Activated CD8-positive, alpha-beta memory T cell treated with anti-CD3 and anti-CD28 coated beads for 4 hours (primary cell): ENCODE measurements at regions not wholly inside any gene's neighbourhood (a gene's known extent, or its start where the extent isn't known, plus 50 kb on each side); places are given as distances from the start of the nearest gene placed in this dataset.

Experiments used
- DNase-seq, 2 donors: peaks; one replicate each; pipeline ENCODE4 v3.0.0-alpha.2; 2020; ENCODE audit warnings: low read depth in 2 of 2

DNA sequence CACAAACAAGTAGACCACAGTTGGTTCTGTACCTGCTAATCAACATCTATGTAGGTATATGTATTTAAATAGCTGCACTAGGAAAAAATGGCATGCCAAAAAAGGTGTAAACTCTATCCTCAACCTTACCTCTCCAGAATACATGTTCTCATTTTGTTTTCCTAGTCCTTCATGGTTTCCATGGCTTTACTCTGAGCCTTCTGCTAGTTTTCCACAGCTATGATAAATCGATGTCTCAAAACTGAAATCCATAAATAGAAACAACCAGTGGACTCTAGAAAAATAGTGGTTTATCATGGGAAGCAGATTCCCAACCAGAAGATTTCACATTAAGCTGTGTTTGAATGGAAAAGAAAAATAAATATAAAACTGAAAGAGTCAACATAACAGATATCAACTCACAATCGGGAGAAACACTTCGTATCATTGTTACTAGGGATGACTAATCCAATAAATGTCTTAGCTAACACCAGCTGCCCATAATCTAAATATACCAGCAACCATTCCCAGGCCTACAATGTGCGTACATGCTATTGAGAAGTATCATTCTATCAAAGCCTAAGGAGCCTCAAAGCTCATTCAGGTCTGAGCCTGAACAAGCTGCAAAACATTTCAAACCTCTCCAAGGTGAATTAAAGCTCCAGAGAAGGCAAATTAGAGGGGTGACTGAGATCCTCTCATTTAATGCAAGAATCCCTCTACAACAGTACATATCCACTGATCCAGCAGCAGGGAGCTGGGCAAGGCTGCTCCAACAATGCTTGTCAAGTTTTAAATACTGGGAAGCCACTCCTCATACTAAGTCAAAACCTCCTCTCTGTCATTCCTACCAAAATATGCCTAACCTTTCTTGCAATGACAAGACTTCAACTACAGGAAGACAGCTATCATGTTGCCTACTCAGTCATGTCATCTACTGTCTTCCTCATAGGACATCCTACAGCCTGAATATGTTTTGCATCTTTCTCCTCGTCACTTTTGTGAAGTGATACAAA, 90.2 kb downstream of the KCTD12 start:
- no peak for DNase-seq

DNA sequence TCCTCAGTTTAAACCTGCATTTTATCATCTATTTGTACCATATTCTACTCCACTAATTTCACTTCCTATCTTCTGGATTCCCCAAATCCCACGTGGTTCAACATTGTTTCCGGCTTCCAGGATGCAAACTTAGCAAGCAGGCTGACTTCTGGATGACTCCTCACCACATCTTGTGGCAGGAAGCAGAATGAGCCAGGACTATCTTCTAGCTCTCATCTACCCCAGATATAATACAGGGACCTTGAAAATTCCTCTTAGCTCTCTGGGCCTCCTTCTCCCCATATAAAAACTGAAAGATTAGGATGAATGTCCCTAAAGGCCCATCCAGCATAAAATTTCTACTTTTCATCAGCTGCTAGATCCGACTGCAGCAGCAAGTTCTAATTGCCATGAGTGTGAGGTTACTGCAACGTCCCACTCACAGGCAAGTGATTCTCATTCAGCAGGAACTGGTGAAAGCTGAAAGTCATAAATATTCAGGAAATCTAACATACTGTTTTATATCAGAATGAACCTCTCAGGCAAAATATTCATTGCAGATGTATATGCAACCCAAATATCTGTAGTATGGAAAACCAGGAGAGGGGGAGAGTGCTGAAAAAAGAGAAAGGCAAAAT, 93.4 kb downstream of the KCTD12 start:
- no peak for DNase-seq

DNA sequence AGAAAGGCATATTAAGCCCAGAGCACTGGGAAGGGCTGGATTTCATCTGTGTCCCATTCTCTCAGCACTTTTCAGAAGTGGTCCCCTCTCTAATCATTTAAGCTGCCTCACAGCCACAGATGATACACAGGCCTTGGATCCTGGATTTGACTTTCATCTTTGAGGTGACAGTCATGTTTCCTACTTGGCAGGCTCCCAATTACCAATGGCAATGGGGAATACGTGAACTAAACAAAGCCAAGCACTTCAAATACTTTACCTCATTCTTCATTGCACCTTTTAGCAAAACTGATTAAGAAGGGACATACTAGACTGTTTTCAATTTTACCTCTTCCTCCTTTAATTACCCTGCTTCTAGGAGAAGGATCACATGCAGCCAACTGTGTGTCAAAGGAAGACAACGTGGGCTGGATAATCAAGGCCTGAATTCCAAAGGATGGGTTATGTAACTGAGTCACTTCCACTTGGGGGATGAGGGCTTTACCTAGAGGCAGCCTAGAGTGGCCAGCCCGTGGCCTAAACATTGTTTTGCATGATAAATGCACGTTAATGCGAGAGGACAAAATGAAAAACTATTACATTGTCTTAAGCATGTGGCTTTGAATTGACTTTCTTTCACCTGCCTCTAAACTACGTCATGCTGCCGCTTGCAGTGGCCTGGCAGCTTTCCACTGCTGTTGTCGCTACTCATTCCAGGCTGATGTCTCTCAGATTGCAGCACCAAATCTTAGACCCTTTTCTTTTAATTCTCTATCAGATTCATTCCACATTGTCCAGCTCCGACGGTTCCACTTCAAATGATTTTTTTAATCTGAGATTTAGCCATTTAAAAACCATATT, 95.0 kb downstream of the KCTD12 start:
- no peak for DNase-seq

DNA sequence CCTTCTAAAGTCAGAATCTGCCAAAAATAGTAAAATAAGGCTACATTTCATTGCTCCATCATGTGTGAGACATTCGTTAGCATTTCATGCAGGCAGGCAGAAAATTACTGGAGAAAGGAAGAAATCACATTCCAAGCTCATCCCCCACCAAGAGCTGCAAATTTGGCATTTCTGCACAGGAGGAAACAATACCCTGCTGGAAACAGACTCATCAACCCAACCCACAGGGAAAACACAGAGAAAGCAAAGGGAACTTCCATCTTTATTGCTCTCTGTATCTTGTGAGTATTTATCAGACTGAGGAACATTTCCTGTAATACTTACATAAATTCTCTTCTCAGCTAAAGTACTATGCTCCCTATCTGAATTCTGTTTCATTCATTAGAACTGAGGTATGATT, 95.7 kb downstream of the KCTD12 start:
- no peak for DNase-seq

DNA sequence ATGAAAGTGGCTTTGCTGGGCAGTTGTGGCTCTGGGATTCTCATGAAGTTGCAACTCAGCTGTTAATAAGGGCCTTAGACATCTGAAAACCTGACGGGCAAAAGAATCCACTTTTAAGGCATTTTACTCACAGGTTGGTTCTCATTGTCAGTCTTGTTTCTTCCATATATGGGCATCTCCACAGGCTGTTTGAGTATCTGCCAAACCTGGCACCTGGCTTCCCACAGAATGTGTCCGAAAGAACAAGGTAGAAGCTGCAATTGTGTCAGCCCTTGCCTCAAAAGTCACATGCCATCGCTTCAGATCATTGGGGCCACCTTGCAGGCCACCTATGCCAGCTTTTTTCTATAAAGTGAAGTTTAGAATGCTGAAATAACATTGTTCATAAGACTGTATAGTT, 102.4 kb downstream of the KCTD12 start:
- DNase-seq: no peak

DNA sequence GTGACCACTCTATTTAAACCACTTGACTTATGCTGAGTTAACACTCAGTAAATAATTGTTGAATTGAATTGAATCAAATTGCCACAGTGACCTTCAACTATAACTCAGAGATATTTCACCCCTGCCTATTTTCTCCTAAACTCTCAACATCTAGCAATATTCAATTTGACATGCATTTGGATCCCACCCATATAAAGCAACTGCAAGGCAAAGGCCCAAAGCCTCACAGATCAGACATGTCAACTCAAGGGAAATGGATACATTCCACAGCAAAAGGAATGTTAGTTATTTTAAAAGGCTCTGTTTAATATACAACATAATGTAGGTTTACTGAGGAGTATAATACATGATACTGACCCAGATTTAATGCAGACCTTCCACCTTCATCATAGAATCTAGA, 107.4 kb downstream of the KCTD12 start:
- DNase-seq: no peak

DNA sequence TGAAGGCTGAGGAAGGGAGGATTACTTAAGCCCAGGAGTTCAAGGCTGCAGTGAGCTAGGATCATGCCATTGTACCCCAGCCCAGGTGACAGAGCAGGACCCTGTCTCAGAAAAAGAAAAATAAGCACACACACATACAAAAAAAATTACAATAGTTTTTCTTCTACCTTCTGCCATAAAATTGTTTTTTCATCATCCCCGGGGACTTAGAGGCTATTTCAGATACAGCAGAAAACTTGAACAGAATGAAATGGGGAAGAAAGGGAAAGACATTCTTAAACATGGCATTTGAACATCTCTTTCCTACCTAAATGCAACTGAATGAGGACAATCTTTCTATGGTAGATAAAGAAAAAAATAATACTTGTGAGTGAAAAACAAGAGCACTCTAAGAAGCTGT, 109.1 kb downstream of the KCTD12 start:
- no peak for DNase-seq

DNA sequence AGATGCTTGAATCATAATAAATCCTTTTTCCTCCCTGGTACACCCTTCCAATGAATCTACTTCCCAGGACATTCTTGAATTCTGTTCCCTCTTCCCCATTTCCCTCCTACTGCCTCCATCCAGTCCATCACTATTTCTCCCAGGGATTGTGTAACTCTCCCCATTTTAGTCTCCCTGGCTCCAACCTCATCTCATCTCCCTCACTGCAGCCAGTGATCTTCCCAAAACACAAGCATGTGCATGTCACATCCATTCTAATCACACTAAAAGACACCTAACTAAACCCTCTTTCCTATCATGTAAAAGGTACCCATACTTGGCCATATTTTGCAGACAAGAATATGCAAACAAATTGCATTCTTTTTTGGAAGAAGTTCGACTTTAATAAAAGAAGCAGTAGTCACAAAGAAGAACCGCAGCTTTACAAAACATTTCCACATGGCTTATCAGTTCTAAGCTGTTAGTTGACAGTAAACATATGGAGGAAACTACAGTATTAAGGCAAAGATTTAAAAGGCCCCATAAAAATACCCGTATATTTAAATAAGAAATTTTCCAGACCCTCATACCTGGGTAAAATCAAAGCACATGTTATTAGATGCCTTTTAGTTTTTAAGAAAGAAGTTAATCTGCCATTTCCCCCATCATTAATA, 111.0 kb downstream of the KCTD12 start:
- no peak for DNase-seq

DNA sequence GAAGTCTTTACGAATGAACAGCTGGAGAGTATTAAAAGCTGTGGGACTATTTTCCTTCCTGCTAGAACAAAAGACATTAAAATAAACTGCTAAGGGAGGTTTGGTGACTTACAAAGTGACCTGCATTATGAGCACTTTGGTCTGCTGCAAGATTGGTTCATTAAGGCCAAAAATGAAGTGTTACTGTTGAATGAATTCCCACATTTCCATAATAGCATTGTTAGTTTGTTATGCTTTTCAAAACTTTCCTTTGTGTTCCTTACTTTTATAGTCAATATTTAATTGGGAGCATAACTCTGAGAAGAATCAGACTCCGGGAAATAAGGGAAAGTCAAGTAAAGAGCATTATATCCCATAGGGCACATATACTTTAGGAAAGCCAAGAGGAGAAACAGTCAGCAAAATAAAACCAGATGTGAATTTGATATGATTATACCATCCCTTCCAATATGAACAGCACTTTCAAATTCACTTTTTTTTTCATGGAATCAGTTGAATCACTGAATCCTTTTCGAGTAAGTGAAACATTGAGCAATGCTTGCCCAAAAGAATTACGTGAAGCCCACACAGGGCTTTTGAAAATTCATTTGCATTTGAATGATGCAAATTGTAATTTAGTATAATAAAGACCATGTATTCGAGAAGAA, 112.6 kb downstream of the KCTD12 start:
- no peak for DNase-seq

DNA sequence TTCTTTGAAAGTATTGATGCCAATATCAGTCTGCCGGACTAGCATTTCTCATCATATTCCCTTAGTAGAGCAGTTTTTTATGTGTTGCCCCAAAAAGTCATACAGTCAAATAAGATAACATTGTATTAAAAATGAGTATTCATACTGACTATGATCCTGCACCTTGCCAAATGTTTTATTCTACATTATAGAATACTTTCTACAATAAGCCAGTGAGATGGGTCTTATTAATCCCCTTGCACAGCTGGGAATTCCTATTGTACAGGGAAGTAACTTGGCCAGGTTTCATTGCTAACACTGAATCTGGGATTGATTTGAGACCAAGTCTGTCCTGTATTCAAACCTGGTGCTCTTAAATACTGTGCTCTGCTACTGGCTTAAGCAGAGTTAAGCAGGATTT, 114.0 kb downstream of the KCTD12 start:
- no peak for DNase-seq

DNA sequence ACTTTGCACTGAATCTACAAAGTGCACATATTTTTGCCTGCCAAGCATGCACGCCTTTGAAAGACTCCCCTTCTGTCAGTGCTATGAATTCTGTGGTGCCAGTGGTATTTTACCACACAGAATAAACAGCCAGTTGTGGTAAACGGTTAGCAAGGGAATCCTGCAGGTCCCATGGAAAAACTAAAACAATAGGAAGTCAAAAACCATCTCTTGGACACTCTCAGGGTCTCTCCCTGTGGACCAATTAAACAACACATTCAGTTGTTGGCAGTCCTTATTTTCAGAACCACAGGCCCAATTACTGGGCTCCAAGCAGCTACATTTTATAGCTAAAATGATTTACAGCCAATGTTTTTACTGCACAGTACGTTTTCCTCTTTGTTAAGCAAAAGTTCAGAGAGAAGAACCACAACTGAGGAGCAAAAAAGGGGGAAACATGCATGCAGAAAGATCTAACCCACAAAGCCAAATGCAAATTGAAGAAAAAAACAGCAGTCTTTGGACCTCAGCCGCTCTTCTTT, 116.9 kb downstream of the KCTD12 start:
- DNase-seq: no peak

DNA sequence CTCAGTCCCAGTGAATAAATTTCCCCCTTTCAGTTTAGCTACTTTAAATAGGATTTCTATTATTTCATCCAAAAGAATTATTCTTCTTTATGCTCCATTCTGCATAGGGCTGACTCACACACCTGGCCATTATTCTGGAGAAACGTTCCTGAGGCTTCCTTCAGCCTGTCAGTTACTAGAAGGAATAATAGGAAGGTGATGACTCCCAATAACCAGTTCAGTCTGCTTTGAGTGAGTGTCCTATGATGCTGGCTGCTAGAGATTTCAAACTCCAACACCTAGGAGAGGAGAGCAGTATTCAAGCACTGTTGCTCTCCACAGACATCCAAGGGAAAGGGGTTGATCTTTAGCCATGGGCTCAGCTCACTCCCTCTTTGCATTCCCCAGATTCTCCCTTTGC, 117.8 kb downstream of the KCTD12 start:
- no peak for DNase-seq

DNA sequence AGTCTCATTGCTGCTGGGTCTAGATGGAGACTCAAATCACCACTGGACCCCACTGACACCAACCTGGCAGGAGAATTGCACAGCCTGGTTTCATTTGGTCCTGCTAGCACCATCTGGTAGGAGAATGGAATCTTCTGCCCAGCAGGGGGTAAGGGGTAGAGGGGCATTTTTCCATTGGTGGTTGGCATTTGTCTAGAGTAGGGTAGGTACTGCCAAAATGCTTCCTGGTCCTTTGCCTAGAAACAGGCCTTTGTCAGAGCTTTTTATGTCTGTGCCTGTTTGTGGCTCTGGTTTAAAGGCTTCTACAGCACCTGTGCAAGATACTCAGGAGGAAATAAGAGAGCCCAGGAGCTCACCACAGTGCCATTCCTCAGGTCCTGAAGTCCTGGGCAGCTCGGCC, 121.3 kb downstream of the KCTD12 start:
- no peak for DNase-seq

DNA sequence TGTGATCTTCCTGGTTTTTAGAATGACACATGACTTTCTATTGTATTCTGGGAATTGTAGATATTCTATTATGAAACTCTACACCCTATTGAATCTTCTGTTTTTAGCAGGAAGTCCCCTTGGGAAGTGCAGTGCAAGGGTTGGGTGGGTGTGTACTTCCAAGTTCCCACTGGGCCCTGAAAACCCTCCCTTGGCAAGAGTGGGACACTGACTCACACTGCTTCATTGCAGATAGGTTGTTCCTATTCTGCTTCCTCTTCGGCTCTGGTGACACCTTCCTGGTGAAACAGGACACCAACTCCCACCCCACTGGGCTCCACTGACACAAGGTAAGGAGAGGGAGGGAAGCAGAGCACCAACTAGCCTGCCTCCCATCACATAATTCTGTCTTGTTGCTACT, 121.8 kb downstream of the KCTD12 start:
- DNase-seq: no peak

DNA sequence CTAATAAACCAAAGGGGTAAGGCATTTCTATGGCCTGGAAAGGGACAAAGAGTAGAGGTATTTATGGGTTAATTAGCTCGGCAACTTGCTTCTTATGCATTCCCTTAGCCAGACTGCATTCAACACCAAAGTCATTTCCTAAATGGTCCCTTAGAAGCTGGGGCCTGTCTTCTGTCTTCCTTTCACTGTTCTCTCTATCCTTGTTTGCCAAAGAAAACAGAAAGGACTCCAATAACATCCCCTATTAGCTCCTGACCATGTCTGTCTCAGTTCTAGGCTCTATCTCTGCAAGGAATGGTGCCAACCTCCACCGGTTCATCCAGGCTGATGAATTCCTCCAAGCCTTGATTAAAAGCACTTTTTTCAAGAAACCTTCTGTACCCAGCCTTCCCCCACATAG, 123.5 kb downstream of the KCTD12 start:
- no peak for DNase-seq

DNA sequence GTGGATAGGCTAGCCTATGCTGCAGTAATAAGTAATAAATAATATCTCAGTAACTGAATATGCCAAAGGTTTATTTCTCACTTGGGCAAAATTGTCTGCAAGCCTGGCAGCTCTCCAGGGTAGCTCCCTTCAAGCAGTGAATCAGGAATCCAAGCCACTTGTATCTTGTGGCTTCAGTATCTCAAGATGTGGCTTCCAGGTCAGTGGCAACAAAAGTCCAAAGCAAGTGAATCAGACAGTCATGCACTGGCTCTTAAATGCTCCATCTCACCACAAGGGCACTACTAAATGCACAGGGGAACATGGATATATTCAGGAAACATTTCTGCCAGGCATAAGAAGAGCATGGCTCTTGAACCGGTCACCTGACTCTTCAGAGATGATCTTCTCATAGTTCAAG, 126.3 kb downstream of the KCTD12 start:
- no peak for DNase-seq

DNA sequence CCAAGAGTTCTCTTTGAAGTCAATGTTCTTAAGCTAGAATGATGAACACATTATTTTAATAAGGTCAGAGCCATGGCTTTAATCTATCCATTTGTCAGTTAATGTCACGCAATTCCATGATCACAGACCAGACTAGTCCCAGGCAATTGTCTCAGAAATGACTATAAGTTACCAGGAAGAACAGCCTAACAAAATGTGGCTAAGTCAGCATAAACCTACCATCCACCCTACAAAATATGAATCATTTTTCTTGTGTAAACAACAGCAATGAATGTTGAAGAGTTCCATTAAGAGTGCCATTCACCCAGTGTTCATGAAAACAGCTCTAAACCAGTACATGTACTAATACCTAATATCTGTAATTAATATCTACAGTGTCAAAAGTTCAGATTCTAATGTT, 127.5 kb downstream of the KCTD12 start:
- no peak for DNase-seq

DNA sequence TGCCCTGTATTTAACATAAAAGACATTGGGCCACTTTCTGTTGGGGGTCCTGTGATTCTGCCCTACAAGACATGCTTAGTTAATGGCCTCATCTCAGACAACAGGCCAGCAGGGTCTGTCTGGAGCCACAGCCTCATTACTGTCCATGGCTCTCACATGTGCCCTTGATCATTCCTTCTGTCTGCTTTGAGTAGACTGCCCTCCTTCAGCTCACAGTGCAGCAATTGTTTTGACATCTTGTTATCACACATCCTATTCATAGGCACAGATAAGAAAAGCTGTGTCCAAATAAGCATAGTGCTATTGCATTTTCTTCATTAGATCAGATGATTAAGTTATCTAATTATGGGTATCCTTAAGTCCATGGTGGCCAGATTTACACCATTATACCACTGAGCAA, 127.9 kb downstream of the KCTD12 start:
- no peak for DNase-seq

DNA sequence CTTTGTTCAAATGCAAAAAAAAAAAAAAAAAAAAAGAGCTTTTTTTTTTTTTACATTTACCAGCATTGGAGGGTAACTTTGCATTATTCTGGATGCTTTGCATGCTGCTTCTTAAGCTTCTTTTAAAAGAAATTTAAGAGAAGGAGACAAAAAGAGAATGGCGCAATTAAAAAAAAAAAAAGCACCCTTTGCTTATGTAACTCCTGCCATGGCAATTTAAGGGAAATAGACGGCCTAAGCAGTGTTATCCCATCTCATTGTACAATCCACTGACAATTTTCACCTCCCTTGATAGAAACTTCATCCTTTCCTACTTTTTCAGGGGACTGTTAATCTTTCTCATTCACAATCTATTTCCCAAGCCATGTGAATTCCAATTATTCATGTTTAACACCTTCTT, 129.8 kb downstream of the KCTD12 start:
- DNase-seq: no peak

DNA sequence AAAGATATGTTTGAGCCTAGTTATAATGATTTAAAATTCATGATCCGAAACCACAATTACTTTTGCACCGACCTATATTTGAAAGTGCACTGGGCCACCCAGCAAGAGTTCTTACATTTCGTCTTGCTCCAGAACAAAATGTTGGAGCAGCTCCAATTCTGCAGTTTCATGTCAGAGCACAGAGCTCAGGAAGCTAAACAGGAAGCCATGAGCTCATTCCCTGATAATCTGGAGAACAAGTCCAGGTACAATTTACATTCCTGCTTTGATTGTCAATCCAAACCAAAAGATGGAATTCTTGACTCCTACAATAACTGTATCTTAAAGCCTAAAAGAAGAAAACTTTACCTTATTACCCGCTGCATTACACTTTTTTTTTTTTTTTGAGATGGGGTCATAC, 131.8 kb downstream of the KCTD12 start:
- no peak for DNase-seq

DNA sequence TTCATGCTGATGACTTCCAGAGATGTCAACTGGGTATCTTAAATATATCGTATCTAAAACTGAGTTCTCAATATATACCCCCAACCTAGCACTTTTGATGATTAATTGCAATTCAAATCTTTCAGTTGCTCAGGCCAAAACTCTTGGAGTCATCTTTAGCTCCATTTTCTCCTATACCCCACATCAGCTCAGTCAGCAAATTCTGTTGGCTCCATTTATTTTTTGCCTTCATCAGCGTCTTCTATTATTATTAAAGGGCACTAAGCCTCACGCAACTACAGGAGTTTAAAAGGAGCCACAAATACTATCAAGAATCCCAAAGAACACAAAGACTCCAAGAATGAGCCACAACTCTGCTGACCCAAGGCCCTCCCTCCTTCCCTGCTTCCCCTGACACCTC, 134.9 kb downstream of the KCTD12 start:
- no peak for DNase-seq
